Fibroblast of skin of scalp (primary cell): ENCODE measurements at regions not wholly inside any gene's neighbourhood (a gene's known extent, or its start where the extent isn't known, plus 50 kb on each side); places are given as distances from the start of the nearest gene placed in this dataset.

Source experiments
- DNase-seq: peaks from one replicate; pipeline ENCODE4 v3.0.0-alpha.2; 2013

DNA sequence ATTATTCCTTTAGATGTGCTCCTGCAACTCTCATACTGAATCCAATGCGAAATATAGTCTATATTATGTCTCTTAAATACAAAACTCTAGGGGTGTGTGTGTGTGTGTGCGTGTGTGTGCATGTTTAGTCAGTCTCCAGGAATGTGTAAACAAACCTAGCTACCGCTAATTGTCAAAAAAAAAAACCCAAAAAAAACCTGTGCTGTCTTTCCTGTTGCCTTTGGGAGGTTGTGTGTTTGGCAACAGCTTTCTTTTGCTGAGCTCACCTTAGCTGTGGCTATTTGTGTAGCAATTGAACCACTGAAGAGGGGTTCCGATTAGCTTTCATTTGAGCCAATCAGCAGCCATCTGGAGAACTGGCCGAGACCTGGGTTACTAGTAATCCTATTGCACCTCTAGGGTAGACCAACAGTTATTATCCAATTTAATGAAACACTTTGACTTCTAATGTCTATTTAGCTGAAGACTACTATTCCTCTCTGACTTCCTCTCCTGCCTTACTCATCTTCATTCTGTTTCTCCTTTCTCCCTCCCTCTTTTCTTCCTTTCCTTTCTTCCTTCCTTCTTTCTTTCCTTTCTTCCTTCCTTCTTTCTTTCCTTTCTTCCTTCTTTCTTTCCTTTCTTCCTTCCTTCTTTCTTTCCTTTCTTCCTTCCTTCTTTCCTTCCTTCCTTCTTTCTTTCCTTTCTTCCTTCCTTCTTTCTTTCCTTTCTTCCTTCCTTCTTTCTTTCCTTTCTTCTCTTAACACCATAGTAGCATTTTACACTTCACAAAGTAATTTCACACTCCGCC, 471.1 kb downstream of the GBA3 start:
- peak; percentile 11 for DNase-seq

GRCh38 chr4:23162275-23162674, 469.5 kb downstream of the GBA3 start:
- no peak for DNase-seq

DNA sequence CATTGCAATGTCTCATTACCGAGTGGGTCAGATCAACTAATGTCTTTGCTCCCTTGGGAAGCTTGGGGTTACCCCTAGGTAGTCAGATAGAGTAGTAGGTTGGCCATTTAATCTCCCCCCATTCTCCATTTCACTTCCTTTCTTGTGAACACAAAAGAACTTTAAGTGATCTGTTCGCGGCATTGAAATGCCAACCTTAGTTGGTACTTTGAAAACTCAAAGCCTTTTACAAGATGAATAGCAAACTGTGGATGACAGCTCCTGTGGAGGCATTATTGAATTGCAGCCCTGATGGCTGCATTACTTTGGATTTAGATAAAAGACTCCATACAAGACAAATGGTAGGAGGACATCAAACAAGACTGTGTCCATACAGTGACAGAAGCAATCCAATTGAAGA, 469.1 kb downstream of the GBA3 start:
- no peak for DNase-seq

GRCh38 chr4:23153076-23153475, 460.3 kb downstream of the GBA3 start:
- peak; percentile 17 for DNase-seq

GRCh38 chr4:23149815-23150214, 457.1 kb downstream of the GBA3 start:
- DNase-seq, result no peak

- DNase-seq, result no peak
Observed at GRCh38 chr4:23144707-23145106, 452.0 kb downstream of the GBA3 start.

GRCh38 chr4:23135792-23136645, 443.3 kb downstream of the GBA3 start:
- peak; percentile 76 for DNase-seq

- DNase-seq, result no peak
Observed at GRCh38 chr4:23134331-23134730, 441.6 kb downstream of the GBA3 start.

- no peak for DNase-seq
Observed at GRCh38 chr4:23130845-23131244, 438.1 kb downstream of the GBA3 start.

- no peak for DNase-seq
Observed at GRCh38 chr4:23125118-23125517, 432.4 kb downstream of the GBA3 start.

- DNase-seq, result no peak
Observed at GRCh38 chr4:23122666-23123400, 430.1 kb downstream of the GBA3 start.

DNA sequence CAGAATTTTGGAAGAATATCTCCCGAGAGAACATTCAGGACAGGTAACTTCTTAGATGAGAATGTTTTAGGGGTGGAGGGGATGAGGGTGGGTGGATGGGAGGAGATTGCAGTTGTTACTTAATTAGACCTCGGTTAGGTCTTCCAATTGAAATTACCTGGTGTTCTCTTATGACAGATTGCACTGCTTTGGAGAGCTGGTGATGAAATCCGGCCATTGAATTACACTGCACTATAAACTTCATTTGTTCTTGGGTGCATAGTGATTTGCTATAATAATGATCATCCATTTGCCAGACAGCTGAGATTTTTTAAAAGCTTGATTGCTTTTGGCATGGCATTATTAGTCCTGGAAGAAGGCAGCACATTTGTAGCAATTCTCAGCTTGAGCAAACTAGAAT, 427.6 kb downstream of the GBA3 start:
- no peak for DNase-seq

- no peak for DNase-seq
Observed at GRCh38 chr4:23117826-23118225, 425.1 kb downstream of the GBA3 start.

- no peak for DNase-seq
Observed at GRCh38 chr4:23114538-23114937, 421.8 kb downstream of the GBA3 start.

DNA sequence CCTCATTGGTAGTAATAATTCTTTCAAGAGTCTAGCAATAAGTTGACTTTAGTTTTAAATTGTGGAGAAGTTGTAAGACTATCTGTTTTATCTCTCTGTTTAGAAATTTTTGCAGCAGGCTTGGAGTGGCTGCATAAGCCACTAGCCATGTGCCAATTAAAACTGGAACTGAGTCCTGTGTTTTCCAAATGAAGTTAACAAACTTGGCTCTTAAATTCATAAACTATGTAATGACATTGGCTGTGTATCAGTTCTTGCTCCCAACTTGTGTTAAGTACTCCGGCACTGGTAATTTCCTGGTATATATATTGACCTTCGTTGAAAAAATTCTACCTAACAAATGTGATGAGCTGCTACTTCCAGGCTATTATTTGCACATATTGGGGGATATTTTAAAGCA, 420.4 kb downstream of the GBA3 start:
- DNase-seq, result no peak

DNA sequence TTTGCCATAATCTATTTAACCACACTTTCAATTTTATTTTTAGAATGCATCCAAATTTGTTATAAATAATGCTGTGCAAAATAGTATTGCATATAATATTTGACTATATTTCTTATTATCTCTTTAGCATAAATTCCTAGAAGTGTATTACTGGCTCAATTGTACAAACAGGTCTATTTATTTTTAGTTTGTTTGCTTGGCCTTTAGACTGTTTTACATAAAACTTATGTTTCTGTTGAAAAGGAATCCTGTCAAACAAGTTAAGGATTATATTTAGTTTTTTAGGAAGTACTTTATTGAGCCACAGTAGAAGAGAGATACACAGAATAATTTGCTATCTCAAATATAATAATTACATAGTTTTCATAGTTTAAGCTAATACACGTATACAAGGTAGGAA, 413.8 kb downstream of the GBA3 start:
- DNase-seq, result no peak

DNA sequence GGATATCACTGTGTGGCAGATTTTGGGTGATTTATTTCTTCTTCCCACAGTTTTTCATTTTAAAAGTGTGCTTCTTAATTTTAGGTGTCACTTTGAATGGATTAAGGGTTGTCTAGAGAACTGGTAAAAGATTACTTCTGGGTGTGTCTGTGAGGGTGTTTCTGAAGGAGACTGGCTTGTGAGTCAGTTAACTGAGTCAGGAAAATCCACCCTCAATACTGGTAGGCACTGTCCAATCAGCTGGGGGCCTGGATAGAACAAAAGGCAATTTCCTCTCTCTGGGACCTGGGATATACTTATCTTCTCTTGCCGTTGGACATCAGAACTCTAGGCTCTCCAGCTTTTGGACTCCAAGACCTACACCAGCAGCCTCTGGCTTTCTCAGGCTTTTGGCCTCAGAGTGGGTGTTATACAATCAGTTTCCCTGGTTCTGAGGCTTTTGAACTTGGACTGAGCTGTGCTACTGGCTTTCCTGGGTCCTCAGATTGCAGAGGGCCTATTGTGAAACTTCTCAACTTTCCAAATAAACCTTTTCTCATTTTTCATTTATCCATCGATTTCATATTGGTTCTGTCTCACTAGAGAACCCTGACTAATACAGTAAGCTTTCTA, 413.1 kb downstream of the GBA3 start:
- no peak for DNase-seq

DNA sequence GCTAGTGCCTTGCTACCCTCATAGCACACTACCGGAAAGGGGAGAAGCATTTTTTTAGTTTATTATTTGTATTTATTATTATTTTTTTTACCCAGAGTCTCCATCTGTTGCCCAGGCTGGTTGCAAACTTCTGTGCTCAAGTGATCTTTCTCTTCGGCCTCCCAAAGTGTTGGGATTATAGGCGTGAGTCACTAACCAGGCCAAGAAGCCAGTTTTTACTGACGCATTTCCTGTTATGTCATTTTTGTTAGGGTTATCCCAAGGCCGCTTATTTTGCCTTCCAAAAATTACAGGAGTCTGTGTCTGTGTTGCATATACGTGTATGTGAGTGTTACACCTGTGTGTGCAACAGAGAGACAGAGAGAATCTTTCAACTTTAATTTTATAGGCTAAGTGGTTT, 404.5 kb downstream of the GBA3 start:
- DNase-seq, result peak; percentile 33

DNA sequence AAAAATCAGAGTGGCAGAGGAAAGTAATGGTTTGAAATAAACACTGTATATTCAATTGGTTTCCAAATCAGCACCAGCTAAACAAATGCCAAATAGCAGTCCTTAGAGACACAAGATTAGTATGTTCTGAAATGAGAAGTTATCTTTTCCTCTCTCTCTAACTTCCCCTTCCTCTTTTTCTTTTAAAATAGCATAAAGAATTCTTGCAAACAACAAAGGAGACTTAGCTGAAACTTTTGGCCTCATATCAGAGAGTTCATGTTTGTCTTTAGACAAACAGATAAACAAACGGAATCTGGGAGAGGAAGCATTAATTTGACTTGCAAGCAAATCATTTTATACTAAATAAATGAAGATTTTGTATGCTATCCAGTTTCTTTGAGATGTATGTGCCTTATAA, 399.0 kb downstream of the GBA3 start:
- no peak for DNase-seq

- no peak for DNase-seq
Observed at GRCh38 chr4:23085249-23085568, 392.5 kb downstream of the GBA3 start.

DNA sequence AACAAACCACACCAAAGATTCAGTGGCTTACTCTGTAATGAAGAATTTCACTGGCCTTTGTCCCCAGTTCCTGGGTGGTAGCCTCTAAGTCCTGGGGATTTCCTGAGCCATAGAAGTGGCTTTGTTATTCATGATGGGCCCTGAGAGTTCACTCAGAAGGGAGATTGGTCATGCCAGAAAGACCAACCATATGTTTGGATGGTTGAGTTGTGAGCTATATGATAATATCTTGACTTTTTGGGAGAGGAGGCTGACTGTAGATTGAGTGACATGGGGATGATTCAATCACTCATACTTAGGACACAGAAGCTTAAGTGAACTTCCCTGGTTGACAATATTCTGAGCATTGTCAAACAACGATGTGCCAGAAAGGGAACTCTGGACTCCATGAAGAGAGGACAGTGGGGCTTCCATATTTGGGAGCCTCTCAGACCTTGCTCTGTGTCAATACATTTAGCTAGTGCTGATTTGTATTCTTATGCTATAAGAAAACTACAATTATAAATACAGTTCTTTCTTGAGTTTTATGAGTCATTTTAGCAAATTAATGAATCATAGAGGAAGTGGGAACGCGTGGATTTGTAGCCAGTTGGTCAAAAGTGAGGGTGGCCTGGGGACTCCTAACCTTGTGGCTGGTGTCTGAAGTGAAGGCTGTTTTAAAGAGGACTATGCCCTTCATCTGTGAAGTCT, 392.0 kb downstream of the GBA3 start:
- peak; percentile 17 for DNase-seq

GRCh38 chr4:23083391-23083790, 390.7 kb downstream of the GBA3 start:
- no peak for DNase-seq
